Trophoblast cell (in vitro differentiated cells and primary cell): ENCODE measurements at regions not wholly inside any gene's neighbourhood (a gene's known extent, or its start where the extent isn't known, plus 50 kb on each side); places are given as distances from the start of the nearest gene placed in this dataset.

Experiments used
- DNase-seq, 2 donors: peaks; one replicate each; pipeline ENCODE4 v3.0.0-alpha.2; 2016
- H2AFZ ChIP-seq: 2 replicates; pipeline ENCODE4 v1.6.1; 2013; ENCODE audit warnings: low read length, moderate library complexity, mild to moderate bottlenecking; ENCODE audit not compliant: insufficient read depth, poor library complexity
- H2AK5ac ChIP-seq: 2 replicates; pipeline ENCODE4 v1.6.1; 2013; ENCODE audit warnings: mild to moderate bottlenecking, low read length
- H2BK120ac ChIP-seq: 2 replicates; pipeline ENCODE4 v1.6.1; 2013; ENCODE audit warnings: low read length, mild to moderate bottlenecking, moderate library complexity; ENCODE audit not compliant: insufficient read depth, poor library complexity
- H2BK12ac ChIP-seq: 2 replicates; pipeline ENCODE4 v1.6.1; 2013; ENCODE audit warnings: mild to moderate bottlenecking, low read length, moderate library complexity
- H2BK5ac ChIP-seq: 2 replicates; pipeline ENCODE4 v1.6.1; 2013; ENCODE audit warnings: low read length, low read depth, moderate library complexity, mild to moderate bottlenecking; ENCODE audit not compliant: poor library complexity
- H3K14ac ChIP-seq: 2 replicates; pipeline ENCODE4 v1.6.1; 2013; ENCODE audit warnings: mild to moderate bottlenecking, low read length
- H3K18ac ChIP-seq: 2 replicates; pipeline ENCODE4 v1.6.1; 2013; ENCODE audit warnings: mild to moderate bottlenecking, low read length
- H3K23ac ChIP-seq: 2 replicates; pipeline ENCODE4 v1.6.1; 2013; ENCODE audit warnings: low read length
- H3K27ac ChIP-seq: 2 replicates; pipeline ENCODE4 v1.5.1; 2013; ENCODE audit warnings: low read depth, mild to moderate bottlenecking, inconsistent platforms, low read length, moderate library complexity
- H3K27me3 ChIP-seq: 2 replicates; pipeline ENCODE4 v1.6.1; 2013; ENCODE audit warnings: inconsistent platforms, mild to moderate bottlenecking, low read length, moderate library complexity; ENCODE audit not compliant: insufficient read depth
- H3K36me3 ChIP-seq, 2 experiments: 1 replicate in 1 of 2; 2 replicates in 1 of 2; pipeline ENCODE4 v1.6.1; 2013; ENCODE audit warnings: low read length in 2 of 2, mild to moderate bottlenecking in 2 of 2, moderate library complexity in 1 of 2; ENCODE audit not compliant: insufficient read depth in 2 of 2, control insufficient read depth in 1 of 2
- H3K4ac ChIP-seq: 2 replicates; pipeline ENCODE4 v1.6.1; 2013; ENCODE audit warnings: low read depth, mild to moderate bottlenecking, low read length, moderate library complexity
- H3K4me1 ChIP-seq, 2 experiments: 1 replicate in 1 of 2; 2 replicates in 1 of 2; pipeline ENCODE4 v1.6.1; 2013; ENCODE audit warnings: low read length in 2 of 2, mild to moderate bottlenecking in 2 of 2, moderate library complexity in 1 of 2; ENCODE audit not compliant: insufficient read depth in 2 of 2, control insufficient read depth in 1 of 2
- H3K4me2 ChIP-seq: 2 replicates; pipeline ENCODE4 v1.6.1; 2013; ENCODE audit warnings: inconsistent platforms, mild to moderate bottlenecking, low read length, moderate library complexity
- H3K4me3 ChIP-seq: 2 replicates; pipeline ENCODE4 v1.5.1; 2013; ENCODE audit warnings: mild to moderate bottlenecking, low read depth, low read length, inconsistent platforms
- H3K79me1 ChIP-seq: one replicate; pipeline ENCODE4 v1.6.1; 2013; ENCODE audit warnings: low read length
- H3K79me2 ChIP-seq: 2 replicates; pipeline ENCODE4 v1.6.1; 2013; ENCODE audit warnings: low read length, mild to moderate bottlenecking; ENCODE audit not compliant: control insufficient read depth, insufficient read depth, poor library complexity
- H3K9ac ChIP-seq: 2 replicates; pipeline ENCODE4 v1.6.1; 2013; ENCODE audit warnings: mild to moderate bottlenecking, low read length
- H3K9me3 ChIP-seq: 2 replicates; pipeline ENCODE4 v1.6.1; 2013; ENCODE audit warnings: low read depth, mild to moderate bottlenecking, control low read depth, inconsistent platforms, low read length; ENCODE audit not compliant: insufficient read depth
- H4K12ac ChIP-seq: 2 replicates; pipeline ENCODE4 v1.6.1; 2013; ENCODE audit warnings: low read depth, mild to moderate bottlenecking, low read length, moderate library complexity
- H4K8ac ChIP-seq: 2 replicates; pipeline ENCODE4 v1.6.1; 2013; ENCODE audit warnings: low read depth, mild to moderate bottlenecking, low read length, moderate library complexity
- H4K91ac ChIP-seq: one replicate; pipeline ENCODE4 v1.6.1; 2013; ENCODE audit warnings: low read depth, mild to moderate bottlenecking, low read length, moderate library complexity
- WGBS: extraction: QIAGEN DNeasy Blood & Tissue Kit; methylation state at CpG from one replicate; pipeline ENCODE4 v1.1.7; 2013; ENCODE audit warnings: missing lambda C conversion rate; ENCODE audit not compliant: insufficient read length, insufficient coverage; ENCODE audit errors: extremely low coverage; 5-methylcytosine and 5-hydroxymethylcytosine counted together

DNA sequence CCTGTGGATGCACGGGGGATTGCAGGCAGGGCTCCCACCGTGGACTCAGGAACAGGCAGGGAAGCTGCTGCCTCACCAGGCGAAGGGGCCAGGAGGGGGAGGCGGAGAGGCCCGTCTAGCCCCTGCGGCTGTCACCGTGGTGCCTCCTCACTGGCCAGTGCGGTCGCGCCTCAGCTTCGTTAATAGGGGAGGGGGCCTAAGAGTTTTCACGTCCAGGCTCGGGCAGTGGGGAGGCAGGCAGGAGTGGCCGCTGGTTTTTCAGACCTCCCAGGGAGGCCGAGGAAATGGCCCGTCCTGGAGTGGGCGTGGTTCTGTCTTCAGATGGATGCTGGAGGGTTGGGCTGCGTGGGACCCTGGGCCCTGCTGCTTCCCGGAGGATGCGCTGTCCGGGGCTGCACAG, 91.1 kb upstream of the B3GAT1 start:
- no peaks in the 10 kb centered on the region for H3K36me3 ChIP-seq
- no peak overlapping the region for H2BK5ac ChIP-seq
- no peak overlapping the region for H3K27ac ChIP-seq
- H3K4me2 ChIP-seq, result no peak overlapping the region
- H3K14ac ChIP-seq, result no peak overlapping the region
- H3K18ac ChIP-seq, result no peak overlapping the region
- H2AFZ ChIP-seq, result no peak overlapping the region
- H3K9me3 ChIP-seq, result peaks cover 2% of the 10 kb centered on the region
- no peak overlapping the region for H3K4ac ChIP-seq
- no peak overlapping the region for H2BK12ac ChIP-seq
- H3K4me1 ChIP-seq, result no peaks in the 10 kb centered on the region
- no peak for DNase-seq
- no peak overlapping the region for H4K12ac ChIP-seq
- no peaks in the 10 kb centered on the region for H3K27me3 ChIP-seq
- H3K79me2 ChIP-seq, result no peaks in the 10 kb centered on the region
- no peak overlapping the region for H2AK5ac ChIP-seq
- H3K23ac ChIP-seq, result no peak overlapping the region
- H2BK120ac ChIP-seq, result no peak overlapping the region
- H3K4me3 ChIP-seq, result no peak overlapping the region
- no peaks in the 10 kb centered on the region for H3K79me1 ChIP-seq
- WGBS, result no CpG with 5 or more reads among the region's 21 CpGs
- no peak overlapping the region for H4K91ac ChIP-seq
- H4K8ac ChIP-seq, result no peak overlapping the region
- H3K9ac ChIP-seq, result no peak overlapping the region

DNA sequence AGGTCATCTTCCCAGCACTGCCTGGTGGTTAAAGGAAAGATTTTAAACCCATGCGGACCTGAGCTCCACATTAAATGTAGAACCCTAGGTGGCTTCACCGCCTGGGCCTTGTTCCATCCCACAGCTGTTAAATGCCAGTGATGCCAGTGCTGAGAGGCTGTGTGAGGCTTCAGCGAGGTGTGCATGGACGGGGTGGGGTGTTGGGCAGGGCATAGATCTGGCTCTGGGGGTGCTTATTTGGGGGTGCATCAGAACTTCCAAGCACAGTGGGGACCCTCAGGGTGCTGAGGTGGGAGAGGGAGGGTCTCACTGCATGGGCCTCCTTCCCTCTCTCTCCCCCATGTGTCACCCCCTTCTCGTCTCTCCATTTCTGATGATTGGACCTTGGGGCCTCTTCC, 90.1 kb upstream of the B3GAT1 start:
- H2AFZ ChIP-seq, result no peak overlapping the region
- no peaks in the 10 kb centered on the region for H3K79me1 ChIP-seq
- H2BK120ac ChIP-seq, result no peak overlapping the region
- H3K27ac ChIP-seq, result no peak overlapping the region
- peaks cover 2% of the 10 kb centered on the region for H3K9me3 ChIP-seq
- WGBS, result no CpG with 5 or more reads among the region's 5 CpGs
- H3K4me3 ChIP-seq, result no peak overlapping the region
- no peak overlapping the region for H2BK12ac ChIP-seq
- no peak for DNase-seq
- H3K4me1 ChIP-seq, result no peaks in the 10 kb centered on the region
- H4K91ac ChIP-seq, result no peak overlapping the region
- no peak overlapping the region for H2AK5ac ChIP-seq
- no peaks in the 10 kb centered on the region for H3K79me2 ChIP-seq
- no peak overlapping the region for H2BK5ac ChIP-seq
- no peak overlapping the region for H3K23ac ChIP-seq
- H3K9ac ChIP-seq, result no peak overlapping the region
- no peak overlapping the region for H3K4me2 ChIP-seq
- H3K4ac ChIP-seq, result no peak overlapping the region
- no peak overlapping the region for H4K8ac ChIP-seq
- H3K27me3 ChIP-seq, result no peaks in the 10 kb centered on the region
- no peaks in the 10 kb centered on the region for H3K36me3 ChIP-seq
- no peak overlapping the region for H3K18ac ChIP-seq
- no peak overlapping the region for H4K12ac ChIP-seq
- H3K14ac ChIP-seq, result no peak overlapping the region

DNA sequence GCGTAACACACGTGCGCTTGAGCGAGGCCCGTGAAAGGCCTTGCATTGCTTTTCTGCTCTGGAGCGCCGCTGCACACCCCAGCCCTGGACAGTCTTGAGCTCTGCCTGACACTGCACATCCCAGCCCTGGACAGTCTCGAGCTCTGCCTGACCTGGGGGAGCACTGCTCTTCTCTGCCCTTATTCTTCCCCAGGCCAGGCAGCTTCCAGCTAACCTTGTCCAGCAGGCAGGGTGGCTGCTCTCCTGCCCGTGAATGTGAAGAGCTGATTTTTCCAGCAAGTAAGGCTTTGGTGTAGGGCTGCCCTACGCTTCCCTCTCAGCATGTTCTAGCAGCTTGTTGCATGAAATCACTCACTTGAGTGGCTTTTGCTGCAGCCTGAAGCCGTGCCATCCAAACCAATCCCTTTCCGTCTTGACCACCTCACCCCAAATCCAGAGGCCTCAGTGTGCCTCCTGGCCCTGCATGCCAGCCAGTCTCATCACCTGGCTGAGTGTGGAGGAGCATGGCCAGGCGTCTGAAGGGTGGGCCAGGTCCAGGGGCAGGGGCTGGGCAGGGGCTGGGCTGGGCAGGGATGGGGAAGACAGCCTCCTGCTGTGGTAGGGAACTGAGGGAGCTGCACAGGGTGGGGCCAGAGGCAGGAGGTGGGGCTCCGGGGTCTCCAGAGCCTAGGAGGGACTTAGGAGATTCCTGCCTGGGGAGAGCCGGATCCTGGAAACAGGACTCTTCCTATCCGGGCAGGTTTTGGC, 89.5 kb upstream of the B3GAT1 start:
- peaks cover 2% of the 10 kb centered on the region for H3K9me3 ChIP-seq
- H3K36me3 ChIP-seq, result no peaks in the 10 kb centered on the region
- no peaks in the 10 kb centered on the region for H3K4me1 ChIP-seq
- no peak overlapping the region for H2AFZ ChIP-seq
- H3K27ac ChIP-seq, result no peak overlapping the region
- no peak overlapping the region for H2BK120ac ChIP-seq
- H3K23ac ChIP-seq, result no peak overlapping the region
- no peak for DNase-seq
- no peak overlapping the region for H2BK5ac ChIP-seq
- H3K79me1 ChIP-seq, result no peaks in the 10 kb centered on the region
- H2AK5ac ChIP-seq, result no peak overlapping the region
- H3K79me2 ChIP-seq, result no peaks in the 10 kb centered on the region
- no peak overlapping the region for H3K4me3 ChIP-seq
- H3K18ac ChIP-seq, result no peak overlapping the region
- no peak overlapping the region for H3K4me2 ChIP-seq
- H3K4ac ChIP-seq, result no peak overlapping the region
- H3K9ac ChIP-seq, result no peak overlapping the region
- no peak overlapping the region for H3K14ac ChIP-seq
- H4K8ac ChIP-seq, result no peak overlapping the region
- no CpG with 5 or more reads among the region's 16 CpGs for WGBS
- no peak overlapping the region for H4K91ac ChIP-seq
- H3K27me3 ChIP-seq, result no peaks in the 10 kb centered on the region
- no peak overlapping the region for H4K12ac ChIP-seq
- no peak overlapping the region for H2BK12ac ChIP-seq

DNA sequence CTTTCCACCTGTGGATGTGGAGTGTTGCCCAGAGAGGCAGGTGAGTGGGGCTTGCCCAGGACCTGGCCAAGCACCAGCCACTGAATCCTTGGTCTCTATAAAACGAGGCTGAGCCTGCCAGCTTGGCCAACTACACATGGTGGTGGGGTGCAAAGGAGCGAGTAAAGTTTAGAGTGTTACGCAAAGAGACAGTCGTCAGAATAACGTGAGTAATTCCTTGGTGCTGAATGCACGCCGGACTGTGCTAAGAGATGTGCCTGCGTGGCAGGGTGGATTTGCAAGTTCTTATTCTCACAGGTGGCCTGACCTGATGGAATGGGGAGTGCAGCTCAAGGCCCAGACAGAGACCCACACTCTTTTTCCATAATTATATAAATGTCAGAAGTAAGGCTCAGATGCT, 88.6 kb upstream of the B3GAT1 start:
- Histone ChIP-seq H3K4me3 (no peak overlapping the region), H4K91ac (no peak overlapping the region), H3K18ac (no peak overlapping the region), H3K79me1 (no peaks in the 10 kb centered on the region), H2AK5ac (no peak overlapping the region), H4K8ac (no peak overlapping the region), H3K14ac (no peak overlapping the region), H2BK120ac (no peak overlapping the region), H3K27ac (no peak overlapping the region), H3K27me3 (no peaks in the 10 kb centered on the region), H2BK12ac (no peak overlapping the region), H3K4me1 (no peaks in the 10 kb centered on the region), H3K23ac (no peak overlapping the region), H3K4ac (no peak overlapping the region), H3K36me3 (no peaks in the 10 kb centered on the region), H3K4me2 (no peak overlapping the region), H4K12ac (no peak overlapping the region), H2AFZ (no peak overlapping the region), H3K9ac (no peak overlapping the region), H3K9me3 (peaks cover 2% of the 10 kb centered on the region), H2BK5ac (no peak overlapping the region), H3K79me2 (no peaks in the 10 kb centered on the region)
- DNase-seq, result no peak
- no CpG with 5 or more reads among the region's 8 CpGs for WGBS
